ENCODE measurements at regions not wholly inside any gene's neighbourhood (a gene's known extent, or its start where the extent isn't known, plus 50 kb on each side); places are given as distances from the start of the nearest gene placed in this dataset.

GRCh38 chr11:95374105-95374504 lies 143.1 kb upstream of the SESN3 start:
- no peak for DNase-seq (ENCODE audit: low read depth, low spot score)
- in situ Hi-C loops (cut with HindIII; ENCODE audit: low pct_unique_long_range_greater_than_20kb, low sequenced_read_pairs) = no loop called here

GRCh38 chr11:95373241-95373640 lies 142.2 kb upstream of the SESN3 start:
- in situ Hi-C loops (cut with HindIII; ENCODE audit: low pct_unique_long_range_greater_than_20kb, low sequenced_read_pairs) = no loop called here
- DNase-seq (ENCODE audit: low read depth, low spot score) = no peak

GRCh38 chr11:95372097-95372656 lies 141.2 kb upstream of the SESN3 start:
- in situ Hi-C loops (cut with HindIII; ENCODE audit: low pct_unique_long_range_greater_than_20kb, low sequenced_read_pairs) = no loop called here
- no peak for DNase-seq (ENCODE audit: low read depth, low spot score)

GRCh38 chr11:95371153-95371552 lies 140.2 kb upstream of the SESN3 start:
- in situ Hi-C loops (cut with HindIII; ENCODE audit: low pct_unique_long_range_greater_than_20kb, low sequenced_read_pairs) = no loop called here
- no peak for DNase-seq (ENCODE audit: low read depth, low spot score)

GRCh38 chr11:95367726-95368125 lies 136.7 kb upstream of the SESN3 start:
- DNase-seq (ENCODE audit: low read depth, low spot score) = no peak
- in situ Hi-C loops (cut with HindIII; ENCODE audit: low pct_unique_long_range_greater_than_20kb, low sequenced_read_pairs) = no loop called here

- in situ Hi-C loops (cut with HindIII; ENCODE audit: low pct_unique_long_range_greater_than_20kb, low sequenced_read_pairs) = no loop called here
- no peak for DNase-seq (ENCODE audit: low read depth, low spot score)
Measured at GRCh38 chr11:95365348-95365747, 134.3 kb upstream of the SESN3 start.

GRCh38 chr11:95364324-95365295 lies 133.6 kb upstream of the SESN3 start:
- in situ Hi-C loops (cut with HindIII; ENCODE audit: low pct_unique_long_range_greater_than_20kb, low sequenced_read_pairs) = no loop called here
- no peak for DNase-seq (ENCODE audit: low read depth, low spot score)

- DNase-seq (ENCODE audit: low read depth, low spot score) = peak; percentile 2
- in situ Hi-C loops (cut with HindIII; ENCODE audit: low pct_unique_long_range_greater_than_20kb, low sequenced_read_pairs) = no loop called here
Measured at GRCh38 chr11:95363708-95364107, 132.7 kb upstream of the SESN3 start.

GRCh38 chr11:95363164-95363563 lies 132.2 kb upstream of the SESN3 start:
- no peak for DNase-seq (ENCODE audit: low read depth, low spot score)
- in situ Hi-C loops (cut with HindIII; ENCODE audit: low pct_unique_long_range_greater_than_20kb, low sequenced_read_pairs) = no loop called here

GRCh38 chr11:95361180-95361579 lies 130.2 kb upstream of the SESN3 start:
- in situ Hi-C loops (cut with HindIII; ENCODE audit: low pct_unique_long_range_greater_than_20kb, low sequenced_read_pairs) = no loop called here
- no peak for DNase-seq (ENCODE audit: low read depth, low spot score)

- no peak for DNase-seq (ENCODE audit: low read depth, low spot score)
- in situ Hi-C loops (cut with HindIII; ENCODE audit: low pct_unique_long_range_greater_than_20kb, low sequenced_read_pairs) = no loop called here
Measured at GRCh38 chr11:95360377-95361075, 129.5 kb upstream of the SESN3 start.

GRCh38 chr11:95359756-95360155 lies 128.8 kb upstream of the SESN3 start:
- in situ Hi-C loops (cut with HindIII; ENCODE audit: low pct_unique_long_range_greater_than_20kb, low sequenced_read_pairs) = no loop called here

GRCh38 chr11:95359341-95359663 lies 128.3 kb upstream of the SESN3 start:
- DNase-seq (ENCODE audit: low read depth, low spot score) = no peak
- in situ Hi-C loops (cut with HindIII; ENCODE audit: low pct_unique_long_range_greater_than_20kb, low sequenced_read_pairs) = no loop called here

More at GRCh38 chr11:95359756-95360155, 128.8 kb upstream of the SESN3 start:
- DNase-seq (ENCODE audit: low read depth, low spot score) = no peak

- DNase-seq (ENCODE audit: low read depth, low spot score) = no peak
- in situ Hi-C loops (cut with HindIII; ENCODE audit: low pct_unique_long_range_greater_than_20kb, low sequenced_read_pairs) = no loop called here
Measured at GRCh38 chr11:95358511-95359340, 127.7 kb upstream of the SESN3 start.

GRCh38 chr11:95354304-95354703 lies 123.3 kb upstream of the SESN3 start:
- in situ Hi-C loops (cut with HindIII; ENCODE audit: low pct_unique_long_range_greater_than_20kb, low sequenced_read_pairs) = no loop called here
- DNase-seq (ENCODE audit: low read depth, low spot score) = no peak

- no peak for DNase-seq (ENCODE audit: low read depth, low spot score)
- in situ Hi-C loops (cut with HindIII; ENCODE audit: low pct_unique_long_range_greater_than_20kb, low sequenced_read_pairs) = no loop called here
Measured at GRCh38 chr11:95353706-95354105, 122.7 kb upstream of the SESN3 start.

GRCh38 chr11:95352733-95353346 lies 121.8 kb upstream of the SESN3 start:
- in situ Hi-C loops (cut with HindIII; ENCODE audit: low pct_unique_long_range_greater_than_20kb, low sequenced_read_pairs) = no loop called here
- no peak for DNase-seq (ENCODE audit: low read depth, low spot score)

Measured in SK-MEL-5 (cell line).